Smooth muscle cell (in vitro differentiated cells): ENCODE measurements at regions not wholly inside any gene's neighbourhood (a gene's known extent, or its start where the extent isn't known, plus 50 kb on each side); places are given as distances from the start of the nearest gene placed in this dataset.

ENCODE experiments used
- DNase-seq: peaks from one replicate; lab custom pipeline; 2025; ENCODE audit not compliant: unreplicated experiment; lab: John Stamatoyannopoulos, UW
- H2AFZ ChIP-seq: fragments of 200-600 bp; sonication (generic); 2 replicates; pipeline ENCODE4 v1.6.0; 2016; ENCODE audit warnings: antibody characterized with exemption, low read depth, mild to moderate bottlenecking
- H3F3A ChIP-seq: fragments of 200-600 bp; sonication (generic); 2 replicates; pipeline ENCODE4 v1.6.0; 2017; ENCODE audit warnings: antibody characterized with exemption, low read depth
- H3K27ac ChIP-seq: fragments of 200-600 bp; sonication (generic); 2 replicates; pipeline ENCODE4 v1.5.1; 2016; ENCODE audit warnings: low read depth, mild to moderate bottlenecking
- H3K27me3 ChIP-seq: fragments of 200-600 bp; sonication (generic); 2 replicates; pipeline ENCODE4 v1.6.1; 2016; ENCODE audit warnings: low read depth, mild to moderate bottlenecking
- H3K36me3 ChIP-seq: fragments of 200-600 bp; sonication (generic); 2 replicates; pipeline ENCODE4 v1.5.1; 2016; ENCODE audit warnings: low read depth
- H3K4me1 ChIP-seq: fragments of 200-600 bp; sonication (generic); 2 replicates; pipeline ENCODE4 v1.5.1; 2016; ENCODE audit warnings: low read depth
- H3K4me2 ChIP-seq: fragments of 200-600 bp; sonication (generic); 2 replicates; pipeline ENCODE4 v1.6.0; 2016; ENCODE audit warnings: mild to moderate bottlenecking
- H3K4me3 ChIP-seq: fragments of 200-600 bp; sonication (generic); 2 replicates; pipeline ENCODE4 v1.5.1; 2016; ENCODE audit warnings: mild to moderate bottlenecking
- H3K79me2 ChIP-seq: fragments of 200-600 bp; sonication (generic); 2 replicates; pipeline ENCODE4 v1.6.0; 2016; ENCODE audit warnings: low read depth, mild to moderate bottlenecking
- H3K9ac ChIP-seq: fragments of 200-600 bp; sonication (generic); 2 replicates; pipeline ENCODE4 v1.6.0; 2016; ENCODE audit warnings: low read depth
- H3K9me3 ChIP-seq: fragments of 200-600 bp; sonication (generic); replicated peaks from 2 replicates; pipeline ENCODE4 v1.5.1; 2016; ENCODE audit warnings: low read depth
- H4K20me1 ChIP-seq: fragments of 200-600 bp; sonication (generic); 2 replicates; pipeline ENCODE4 v1.6.0; 2016; ENCODE audit warnings: low read depth
- CTCF ChIP-seq: fragments of 200-600 bp; sonication (generic); IDR thresholded peaks from 2 replicates; pipeline ENCODE4 v1.5.1; 2017; ENCODE audit warnings: borderline replicate concordance, mild to moderate bottlenecking, antibody characterized with exemption; ENCODE audit not compliant: insufficient read depth, poor library complexity, severe bottlenecking
- WGBS: methylation state at CpG from one replicate; pipeline ENCODE4 v1.1.7; 2016; ENCODE audit warnings: low lambda C conversion rate; 5-methylcytosine and 5-hydroxymethylcytosine counted together

GRCh38 chr4:129531253-129531652 is 435.3 kb downstream of the C4orf33 start:
- Histone ChIP-seq H3K4me3 (no peak overlapping the region), H3K79me2 (no peaks in the 10 kb centered on the region), H3K9ac (no peak overlapping the region), H3K36me3 (no peaks in the 10 kb centered on the region), H3K4me2 (no peak overlapping the region), H3K9me3 (no peaks in the 10 kb centered on the region), H4K20me1 (no peaks in the 10 kb centered on the region), H3K27ac (no peak overlapping the region), H3F3A (no peaks in the 10 kb centered on the region), H3K4me1 (no peaks in the 10 kb centered on the region), H3K27me3 (no peaks in the 10 kb centered on the region), H2AFZ (no peak overlapping the region)
- WGBS, result 78% methylated on average over 5 of the region's 5 CpGs
- no peak for TF ChIP-seq CTCF
- DNase-seq, result no peak

- H3K9ac ChIP-seq, result no peak overlapping the region
- no peak for TF ChIP-seq CTCF
- no peaks in the 10 kb centered on the region for H3K27me3 ChIP-seq
Measured at GRCh38 chr4:129532573-129532972, 436.6 kb downstream of the C4orf33 start.

GRCh38 chr4:129543299-129543698 is 447.3 kb downstream of the C4orf33 start:
- Histone ChIP-seq H3F3A (no peaks in the 10 kb centered on the region), H3K4me1 (no peaks in the 10 kb centered on the region), H3K4me2 (no peak overlapping the region), H3K36me3 (no peaks in the 10 kb centered on the region), H3K9ac (no peak overlapping the region), H3K27me3 (no peaks in the 10 kb centered on the region), H3K9me3 (no peaks in the 10 kb centered on the region), H3K79me2 (no peaks in the 10 kb centered on the region), H3K27ac (no peak overlapping the region), H2AFZ (no peak overlapping the region), H4K20me1 (no peaks in the 10 kb centered on the region), H3K4me3 (no peak overlapping the region)
- TF ChIP-seq CTCF, result no peak
- DNase-seq, result no peak

More at GRCh38 chr4:129532573-129532972, 436.6 kb downstream of the C4orf33 start:
- Histone ChIP-seq H3K9me3 (no peaks in the 10 kb centered on the region), H2AFZ (no peak overlapping the region), H3K4me3 (no peak overlapping the region), H3K79me2 (no peaks in the 10 kb centered on the region), H3K27ac (no peak overlapping the region), H3F3A (no peaks in the 10 kb centered on the region), H3K36me3 (no peaks in the 10 kb centered on the region), H3K4me1 (no peaks in the 10 kb centered on the region), H4K20me1 (no peaks in the 10 kb centered on the region), H3K4me2 (no peak overlapping the region)
- no peak for DNase-seq
- WGBS, result 95% methylated on average over 1 of the region's 1 CpG

- Histone ChIP-seq H3K27ac (no peak overlapping the region), H3K36me3 (no peaks in the 10 kb centered on the region), H3K79me2 (no peaks in the 10 kb centered on the region), H4K20me1 (no peaks in the 10 kb centered on the region), H3K4me1 (no peaks in the 10 kb centered on the region), H3K9me3 (no peaks in the 10 kb centered on the region), H3K4me3 (no peak overlapping the region), H3K4me2 (no peak overlapping the region), H3F3A (no peaks in the 10 kb centered on the region), H3K9ac (no peak overlapping the region), H2AFZ (no peak overlapping the region), H3K27me3 (no peaks in the 10 kb centered on the region)
- TF ChIP-seq CTCF, result no peak
- DNase-seq, result no peak
- 80% methylated on average over 5 of the region's 5 CpGs for WGBS
Measured at GRCh38 chr4:129545599-129546278, 449.8 kb downstream of the C4orf33 start.
